Neural cell (in vitro differentiated cells): ENCODE measurements at regions not wholly inside any gene's neighbourhood (a gene's known extent, or its start where the extent isn't known, plus 50 kb on each side); places are given as distances from the start of the nearest gene placed in this dataset.

ENCODE experiments used
- CTCF ChIP-seq: fragments of 450-650 bp; IDR thresholded peaks from 2 replicates; pipeline ENCODE4 v1.5.1; 2014; ENCODE audit warnings: antibody characterized with exemption, mild to moderate bottlenecking, moderate library complexity; ENCODE audit not compliant: poor library complexity, severe bottlenecking
- EP300 ChIP-seq: fragments of 450-650 bp; conservative IDR thresholded peaks from 2 replicates; pipeline ENCODE4 v1.6.1; 2014; ENCODE audit warnings: antibody characterized with exemption, mild to moderate bottlenecking, moderate library complexity; ENCODE audit not compliant: poor library complexity, severe bottlenecking
- EZH2 ChIP-seq: fragments of 200-600, 300-800 bp; shearing (Covaris generic), sonication (generic); IDR thresholded peaks from 2 replicates; pipeline ENCODE4 v1.6.1; 2014; ENCODE audit warnings: antibody characterized with exemption, low read length, borderline replicate concordance, mild to moderate bottlenecking; ENCODE audit not compliant: insufficient read depth, poor library complexity, severe bottlenecking
- MXI1 ChIP-seq: fragments of 450-650 bp; conservative IDR thresholded peaks from 2 replicates; pipeline ENCODE4 v1.6.1; 2014; ENCODE audit warnings: antibody characterized with exemption, mild to moderate bottlenecking; ENCODE audit not compliant: poor library complexity, severe bottlenecking
- POLR2AphosphoS5 ChIP-seq: IDR thresholded peaks from 2 replicates; pipeline ENCODE4 v1.6.1; 2012
- REST ChIP-seq: IDR thresholded peaks from 2 replicates; pipeline ENCODE4 v1.6.1; 2012; ENCODE audit warnings: borderline replicate concordance
- SMC3 ChIP-seq: fragments of 450-650 bp; conservative IDR thresholded peaks from 2 replicates; pipeline ENCODE4 v1.6.1; 2014; ENCODE audit warnings: antibody characterized with exemption, mild to moderate bottlenecking, moderate library complexity; ENCODE audit not compliant: poor library complexity
- TAF1 ChIP-seq: IDR thresholded peaks from 2 replicates; pipeline ENCODE4 v1.6.1; 2012; ENCODE audit warnings: low read depth

DNA sequence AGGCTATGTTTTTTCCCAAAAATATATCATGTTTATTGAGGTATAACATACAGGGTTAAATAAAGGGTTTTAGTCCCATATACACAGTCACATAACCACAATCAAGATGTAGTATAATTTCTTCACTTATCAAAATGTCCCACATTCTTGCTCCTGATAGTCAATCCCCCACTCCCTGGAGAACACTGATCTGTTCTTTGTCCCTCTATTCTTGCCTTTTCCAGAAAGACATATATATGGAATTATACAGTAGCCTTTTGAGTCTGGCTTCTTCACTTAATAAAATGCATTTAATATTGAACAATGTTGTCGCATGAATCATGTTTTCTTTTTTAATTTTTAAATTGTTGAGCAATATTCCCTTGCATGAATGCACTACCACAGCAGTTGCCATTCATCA lies 1059.7 kb downstream of the TSN start:
- TF ChIP-seq CTCF (no peak), TAF1 (no peak), POLR2AphosphoS5 (no peak), MXI1 (no peak), EZH2 (no peak), SMC3 (no peak), REST (no peak), EP300 (no peak)
